Sigmoid colon (tissue), 4 donors: ENCODE measurements at regions not wholly inside any gene's neighbourhood (a gene's known extent, or its start where the extent isn't known, plus 50 kb on each side); places are given as distances from the start of the nearest gene placed in this dataset.

ENCODE experiments used
- EP300 ChIP-seq, 4 donors: sonication (generic); formaldehyde crosslinking; IDR thresholded peaks; one replicate each; pipeline ENCODE4 v1.6.1; 2017; ENCODE audit warnings: antibody characterized with exemption in 4 of 4
- POLR2A ChIP-seq, 2 donors: fragments of 450-650 bp; IDR thresholded peaks; one replicate each; pipeline ENCODE4 v1.6.1; 2016; ENCODE audit warnings: antibody characterized with exemption in 2 of 2, mild to moderate bottlenecking in 2 of 2, moderate library complexity in 2 of 2
- POLR2AphosphoS5 ChIP-seq, 4 donors: sonication (generic); formaldehyde crosslinking; IDR thresholded peaks; one replicate each; pipeline ENCODE4 v1.6.1; 2017; ENCODE audit warnings: antibody characterized with exemption in 4 of 4
- TF ChIP-seq, protein P1 (sequence below), 4 experiments: fragments of 450-650 bp in 3 of 4; fragments of 200-600 bp in 1 of 4; IDR thresholded peaks; one replicate each; pipeline ENCODE4 v1.5.1; 2016 to 2019; ENCODE audit warnings: antibody characterized with exemption in 4 of 4, mild to moderate bottlenecking in 3 of 4, moderate library complexity in 2 of 4

DNA sequence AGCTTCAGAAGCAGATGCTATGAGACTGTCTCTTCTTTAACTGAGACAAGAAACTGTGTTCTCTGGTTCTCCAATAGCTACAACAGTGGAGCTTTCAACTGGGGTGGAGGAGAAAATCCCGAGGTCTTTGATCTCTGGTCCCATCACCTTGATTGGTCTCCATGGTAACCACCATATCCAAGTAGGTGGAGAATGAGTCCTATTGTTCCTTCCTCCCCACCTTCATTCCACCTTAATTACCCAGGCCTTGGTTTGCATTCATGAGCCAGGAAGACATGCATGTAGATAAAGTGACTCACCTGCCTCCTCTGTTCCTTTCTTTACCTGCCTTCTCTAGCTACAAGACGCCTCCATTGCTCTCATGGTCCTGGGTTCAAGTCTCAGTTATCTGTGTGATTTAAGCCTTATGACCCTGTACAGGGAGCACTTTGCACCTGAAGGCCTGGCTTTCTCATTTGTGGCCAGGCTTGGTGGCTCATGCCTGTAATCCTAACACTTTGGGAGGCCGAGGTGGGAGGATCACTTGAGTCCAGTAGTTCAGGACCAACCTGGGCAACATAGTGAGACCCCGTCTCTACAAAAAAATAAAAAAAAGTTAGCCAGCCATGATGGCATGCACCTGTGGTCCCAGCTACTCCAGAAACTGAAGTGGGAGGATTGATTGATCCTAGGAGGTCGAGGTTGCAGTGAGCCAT, 157.7 kb upstream of the TBX3 start:
- TF ChIP-seq, protein P1, sequence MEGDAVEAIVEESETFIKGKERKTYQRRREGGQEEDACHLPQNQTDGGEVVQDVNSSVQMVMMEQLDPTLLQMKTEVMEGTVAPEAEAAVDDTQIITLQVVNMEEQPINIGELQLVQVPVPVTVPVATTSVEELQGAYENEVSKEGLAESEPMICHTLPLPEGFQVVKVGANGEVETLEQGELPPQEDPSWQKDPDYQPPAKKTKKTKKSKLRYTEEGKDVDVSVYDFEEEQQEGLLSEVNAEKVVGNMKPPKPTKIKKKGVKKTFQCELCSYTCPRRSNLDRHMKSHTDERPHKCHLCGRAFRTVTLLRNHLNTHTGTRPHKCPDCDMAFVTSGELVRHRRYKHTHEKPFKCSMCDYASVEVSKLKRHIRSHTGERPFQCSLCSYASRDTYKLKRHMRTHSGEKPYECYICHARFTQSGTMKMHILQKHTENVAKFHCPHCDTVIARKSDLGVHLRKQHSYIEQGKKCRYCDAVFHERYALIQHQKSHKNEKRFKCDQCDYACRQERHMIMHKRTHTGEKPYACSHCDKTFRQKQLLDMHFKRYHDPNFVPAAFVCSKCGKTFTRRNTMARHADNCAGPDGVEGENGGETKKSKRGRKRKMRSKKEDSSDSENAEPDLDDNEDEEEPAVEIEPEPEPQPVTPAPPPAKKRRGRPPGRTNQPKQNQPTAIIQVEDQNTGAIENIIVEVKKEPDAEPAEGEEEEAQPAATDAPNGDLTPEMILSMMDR (IDR thresholded peaks at IDR 0.05) = no peak
- TF ChIP-seq POLR2A (IDR thresholded peaks at IDR 0.05) = no peak
- TF ChIP-seq EP300 (IDR thresholded peaks at IDR 0.05) = no peak
- no peak for TF ChIP-seq POLR2AphosphoS5 (IDR thresholded peaks at IDR 0.05)
